ENCODE measurements at regions not wholly inside any gene's neighbourhood (a gene's known extent, or its start where the extent isn't known, plus 50 kb on each side); places are given as distances from the start of the nearest gene placed in this dataset.

GRCh38 chr2:239685965-239686364 is 285.1 kb upstream of the HDAC4 start:
- Histone ChIP-seq H3K27ac (ENCODE audit: low read depth in 1 of 3, low read length in 2 of 3) (no peak overlapping the region), H3K27me3 (ENCODE audit: control insufficient read depth in 3 of 3, insufficient read depth in 3 of 3, low read length in 3 of 3) (peaks cover 0 to 4% (median 0%) of the 10 kb centered on the region in 3 donors), H3K4me1 (ENCODE audit: control insufficient read depth in 3 of 3, insufficient read depth in 2 of 3, low read depth in 1 of 3, low read length in 2 of 3) (no peaks in the 10 kb centered on the region), H3K36me3 (ENCODE audit: control insufficient read depth in 3 of 3, insufficient read depth in 2 of 3, low read depth in 1 of 3, low read length in 3 of 3) (no peaks in the 10 kb centered on the region), H3K9me3 (ENCODE audit: control insufficient read depth in 2 of 2, insufficient read depth in 1 of 2, low read depth in 1 of 2, low read length in 1 of 2) (no peaks in the 10 kb centered on the region), H3K4me3 (ENCODE audit: low read depth in 1 of 3, low read length in 3 of 3) (no peak overlapping the region)
- FAIRE-seq, result no peak
- 29 to 58% (median 46%) methylated on average over 3 of the region's 3 CpGs for WGBS, 3 donors
- DNase-seq, result no peak

- Histone ChIP-seq H3K36me3 (ENCODE audit: control insufficient read depth in 3 of 3, insufficient read depth in 2 of 3, low read depth in 1 of 3, low read length in 3 of 3) (no peaks in the 10 kb centered on the region), H3K4me3 (ENCODE audit: low read depth in 1 of 3, low read length in 3 of 3) (no peak overlapping the region), H3K9me3 (ENCODE audit: control insufficient read depth in 2 of 2, insufficient read depth in 1 of 2, low read depth in 1 of 2, low read length in 1 of 2) (no peaks in the 10 kb centered on the region), H3K27me3 (ENCODE audit: control insufficient read depth in 3 of 3, insufficient read depth in 3 of 3, low read length in 3 of 3) (peaks cover 0 to 4% (median 0%) of the 10 kb centered on the region in 3 donors), H3K27ac (ENCODE audit: low read depth in 1 of 3, low read length in 2 of 3) (no peak overlapping the region), H3K4me1 (ENCODE audit: control insufficient read depth in 3 of 3, insufficient read depth in 2 of 3, low read depth in 1 of 3, low read length in 2 of 3) (no peaks in the 10 kb centered on the region)
- FAIRE-seq (no peak), DNase-seq (no peak)
- 68 to 76% (median 70%) methylated on average over 8 of the region's 8 CpGs for WGBS, 3 donors
Observed at GRCh38 chr2:239685556-239685955, 284.7 kb upstream of the HDAC4 start.

- no peaks in the 10 kb centered on the region for H3K4me1 ChIP-seq (ENCODE audit: control insufficient read depth in 3 of 3, insufficient read depth in 2 of 3, low read depth in 1 of 3, low read length in 2 of 3)
- no peak overlapping the region for H3K27ac ChIP-seq (ENCODE audit: low read depth in 1 of 3, low read length in 2 of 3)
- H3K27me3 ChIP-seq (ENCODE audit: control insufficient read depth in 3 of 3, insufficient read depth in 3 of 3, low read length in 3 of 3), result peaks cover 0 to 4% (median 0%) of the 10 kb centered on the region in 3 donors
- WGBS, 3 donors, result 74 to 86% (median 82%) methylated on average over 4 of the region's 4 CpGs
- H3K36me3 ChIP-seq (ENCODE audit: control insufficient read depth in 3 of 3, insufficient read depth in 2 of 3, low read depth in 1 of 3, low read length in 3 of 3), result no peaks in the 10 kb centered on the region
- FAIRE-seq, result no peak
- no peak overlapping the region for H3K4me3 ChIP-seq (ENCODE audit: low read depth in 1 of 3, low read length in 3 of 3)
- no peak for DNase-seq
- no peaks in the 10 kb centered on the region for H3K9me3 ChIP-seq (ENCODE audit: control insufficient read depth in 2 of 2, insufficient read depth in 1 of 2, low read depth in 1 of 2, low read length in 1 of 2)
Observed at GRCh38 chr2:239684996-239685395, 284.2 kb upstream of the HDAC4 start.

- Histone ChIP-seq H3K27me3 (ENCODE audit: control insufficient read depth in 3 of 3, insufficient read depth in 3 of 3, low read length in 3 of 3) (peaks cover 0 to 4% (median 0%) of the 10 kb centered on the region in 3 donors), H3K9me3 (ENCODE audit: control insufficient read depth in 2 of 2, insufficient read depth in 1 of 2, low read depth in 1 of 2, low read length in 1 of 2) (no peaks in the 10 kb centered on the region), H3K36me3 (ENCODE audit: control insufficient read depth in 3 of 3, insufficient read depth in 2 of 3, low read depth in 1 of 3, low read length in 3 of 3) (no peaks in the 10 kb centered on the region), H3K27ac (ENCODE audit: low read depth in 1 of 3, low read length in 2 of 3) (no peak overlapping the region), H3K4me3 (ENCODE audit: low read depth in 1 of 3, low read length in 3 of 3) (no peak overlapping the region), H3K4me1 (ENCODE audit: control insufficient read depth in 3 of 3, insufficient read depth in 2 of 3, low read depth in 1 of 3, low read length in 2 of 3) (no peaks in the 10 kb centered on the region)
- FAIRE-seq (no peak), DNase-seq (no peak)
- 78 to 89% (median 82%) methylated on average over 6 of the region's 6 CpGs for WGBS, 3 donors
Observed at GRCh38 chr2:239684271-239684810, 283.5 kb upstream of the HDAC4 start.

- H3K36me3 ChIP-seq (ENCODE audit: control insufficient read depth in 3 of 3, insufficient read depth in 2 of 3, low read depth in 1 of 3, low read length in 3 of 3), result no peaks in the 10 kb centered on the region
- H3K27ac ChIP-seq (ENCODE audit: low read depth in 1 of 3, low read length in 2 of 3), result no peak overlapping the region
- no peaks in the 10 kb centered on the region for H3K9me3 ChIP-seq (ENCODE audit: control insufficient read depth in 2 of 2, insufficient read depth in 1 of 2, low read depth in 1 of 2, low read length in 1 of 2)
- FAIRE-seq (no peak), DNase-seq (no peak)
- no peak overlapping the region for H3K4me3 ChIP-seq (ENCODE audit: low read depth in 1 of 3, low read length in 3 of 3)
- H3K4me1 ChIP-seq (ENCODE audit: control insufficient read depth in 3 of 3, insufficient read depth in 2 of 3, low read depth in 1 of 3, low read length in 2 of 3), result no peaks in the 10 kb centered on the region
- H3K27me3 ChIP-seq (ENCODE audit: control insufficient read depth in 3 of 3, insufficient read depth in 3 of 3, low read length in 3 of 3), result peaks cover 0 to 4% (median 0%) of the 10 kb centered on the region in 3 donors
- WGBS, 3 donors, result 86 to 91% (median 88%) methylated on average over 2 of the region's 2 CpGs
Observed at GRCh38 chr2:239682518-239682917, 281.7 kb upstream of the HDAC4 start.

- Histone ChIP-seq H3K4me3 (ENCODE audit: low read depth in 1 of 3, low read length in 3 of 3) (no peak overlapping the region), H3K27me3 (ENCODE audit: control insufficient read depth in 3 of 3, insufficient read depth in 3 of 3, low read length in 3 of 3) (peaks cover 0 to 4% (median 0%) of the 10 kb centered on the region in 3 donors), H3K4me1 (ENCODE audit: control insufficient read depth in 3 of 3, insufficient read depth in 2 of 3, low read depth in 1 of 3, low read length in 2 of 3) (no peaks in the 10 kb centered on the region), H3K36me3 (ENCODE audit: control insufficient read depth in 3 of 3, insufficient read depth in 2 of 3, low read depth in 1 of 3, low read length in 3 of 3) (no peaks in the 10 kb centered on the region), H3K27ac (ENCODE audit: low read depth in 1 of 3, low read length in 2 of 3) (no peak overlapping the region), H3K9me3 (ENCODE audit: control insufficient read depth in 2 of 2, insufficient read depth in 1 of 2, low read depth in 1 of 2, low read length in 1 of 2) (no peaks in the 10 kb centered on the region)
- 85 to 94% (median 90%) methylated on average over 1 of the region's 1 CpG for WGBS, 3 donors
- no peak for DNase-seq
- FAIRE-seq, result no peak
Observed at GRCh38 chr2:239679755-239680154, 278.9 kb upstream of the HDAC4 start.

GRCh38 chr2:239678666-239679296 is 278.0 kb upstream of the HDAC4 start:
- no peaks in the 10 kb centered on the region for H3K4me1 ChIP-seq (ENCODE audit: control insufficient read depth in 3 of 3, insufficient read depth in 2 of 3, low read depth in 1 of 3, low read length in 2 of 3)
- FAIRE-seq (no peak), DNase-seq (no peak)
- no peak overlapping the region for H3K4me3 ChIP-seq (ENCODE audit: low read depth in 1 of 3, low read length in 3 of 3)
- H3K27me3 ChIP-seq (ENCODE audit: control insufficient read depth in 3 of 3, insufficient read depth in 3 of 3, low read length in 3 of 3), result peaks cover 0 to 4% (median 0%) of the 10 kb centered on the region in 3 donors
- no peaks in the 10 kb centered on the region for H3K36me3 ChIP-seq (ENCODE audit: control insufficient read depth in 3 of 3, insufficient read depth in 2 of 3, low read depth in 1 of 3, low read length in 3 of 3)
- WGBS, 3 donors, result 83 to 92% (median 89%) methylated on average over 22 of the region's 22 CpGs
- no peak overlapping the region for H3K27ac ChIP-seq (ENCODE audit: low read depth in 1 of 3, low read length in 2 of 3)
- H3K9me3 ChIP-seq (ENCODE audit: control insufficient read depth in 2 of 2, insufficient read depth in 1 of 2, low read depth in 1 of 2, low read length in 1 of 2), result no peaks in the 10 kb centered on the region

- H3K9me3 ChIP-seq (ENCODE audit: control insufficient read depth in 2 of 2, insufficient read depth in 1 of 2, low read depth in 1 of 2, low read length in 1 of 2), result no peaks in the 10 kb centered on the region
- H3K27me3 ChIP-seq (ENCODE audit: control insufficient read depth in 3 of 3, insufficient read depth in 3 of 3, low read length in 3 of 3), result peaks cover 0 to 3% (median 0%) of the 10 kb centered on the region in 3 donors
- no peak overlapping the region for H3K4me3 ChIP-seq (ENCODE audit: low read depth in 1 of 3, low read length in 3 of 3)
- WGBS, 3 donors, result 80 to 86% (median 81%) methylated on average over 8 of the region's 8 CpGs
- DNase-seq (no peak), FAIRE-seq (no peak)
- H3K27ac ChIP-seq (ENCODE audit: low read depth in 1 of 3, low read length in 2 of 3), result no peak overlapping the region
- H3K4me1 ChIP-seq (ENCODE audit: control insufficient read depth in 3 of 3, insufficient read depth in 2 of 3, low read depth in 1 of 3, low read length in 2 of 3), result no peaks in the 10 kb centered on the region
- no peaks in the 10 kb centered on the region for H3K36me3 ChIP-seq (ENCODE audit: control insufficient read depth in 3 of 3, insufficient read depth in 2 of 3, low read depth in 1 of 3, low read length in 3 of 3)
Observed at GRCh38 chr2:239678186-239678490, 277.3 kb upstream of the HDAC4 start.

Data from small intestine (tissue), 7 donors.